K562 (cell line): ENCODE measurements at regions not wholly inside any gene's neighbourhood (a gene's known extent, or its start where the extent isn't known, plus 50 kb on each side); places are given as distances from the start of the nearest gene placed in this dataset.

ENCODE experiments used
- ATAC-seq: fragments of 200-7000 bp; cut with Tn5 transposase; 3 replicates; pipeline ENCODE4 v1.9.1; 2020; ENCODE audit warnings: moderate library complexity
- BruUV-seq: library from RNA; stranded (reverse); fragments of 400-500 nt; replicated peaks from 2 replicates; lab custom pipeline; 2021; lab: Mats Ljungman, UMichigan
- CTCF ChIA-PET: fragments of 300-600 bp; formaldehyde crosslinking; extraction: SDS; loops from one replicate; lab custom pipeline; 2021; ENCODE audit warnings: low intra/inter-chr PET ratio; lab: Yijun Ruan, JAX
- POLR2A ChIA-PET: fragments of 300-600, 350-650 bp; sonication (Branson Sonifier 250); formaldehyde crosslinking; extraction: SDS; loops from one replicate; lab custom pipeline; 2021; ENCODE audit warnings: antibody characterized with exemption, inconsistent platforms; lab: Yijun Ruan, JAX
- DNase-seq, 4 experiments: peaks; one replicate each; pipeline versions ENCODE4 v3.0.0 to v3.0.0-alpha.2; 2011 to 2018; ENCODE audit warnings: low spot score in 3 of 4, mixed read lengths in 3 of 4; ENCODE audit errors: extremely low read depth in 1 of 4
- FAIRE-seq: peaks from 2 replicates; lab custom pipeline; 2011; peaks lifted over from hg19 to GRCh38; lab: Jason Lieb, UNC
- H2AFZ ChIP-seq: 2 replicates; pipeline ENCODE4 v1.6.0; 2011; ENCODE audit warnings: low read depth, low read length, control low read depth, inconsistent platforms
- H3K27ac ChIP-seq: fragments of 200-600 bp; 3 replicates; pipeline ENCODE4 v1.8.0; 2011; ENCODE audit warnings: low read depth, mild to moderate bottlenecking, control low read depth, inconsistent platforms, low read length, moderate library complexity, mixed read lengths; ENCODE audit errors: extremely low read depth
- H3K27me3 ChIP-seq, 2 experiments: fragments of 300-600 bp in 1 of 2; 2 replicates in 1 of 2; 3 replicates in 1 of 2; pipeline versions ENCODE4 v1.6.0 to v1.8.0; 2011; ENCODE audit warnings: inconsistent platforms in 2 of 2, low read length in 2 of 2, mild to moderate bottlenecking in 1 of 2, mixed read lengths in 1 of 2, moderate library complexity in 1 of 2; ENCODE audit not compliant: control insufficient read depth in 2 of 2, insufficient read depth in 2 of 2
- H3K36me3 ChIP-seq: fragments of 300-600 bp; 3 replicates; pipeline ENCODE4 v1.8.0; 2011; ENCODE audit warnings: mild to moderate bottlenecking, low read length, inconsistent platforms; ENCODE audit not compliant: control insufficient read depth, insufficient read depth
- H3K4me1 ChIP-seq, 2 experiments: fragments of 200-600 bp in 1 of 2; replicated peaks in 1 of 2; 2 replicates in 1 of 2; 3 replicates in 1 of 2; pipeline versions ENCODE4 v1.5.1 to v1.8.0; 2011; ENCODE audit warnings: inconsistent platforms in 2 of 2, low read length in 2 of 2, mild to moderate bottlenecking in 1 of 2, mixed read lengths in 1 of 2, moderate library complexity in 1 of 2; ENCODE audit not compliant: control insufficient read depth in 2 of 2, insufficient read depth in 2 of 2
- H3K4me2 ChIP-seq: 2 replicates; pipeline ENCODE4 v1.6.1; 2011; ENCODE audit warnings: low read length, control low read depth, inconsistent platforms, mixed read lengths; ENCODE audit not compliant: insufficient read depth
- H3K4me3 ChIP-seq: fragments of 200-600 bp; sonication (generic), shearing (Covaris generic); 2 replicates; pipeline ENCODE4 v1.5.1; 2016; ENCODE audit warnings: control low read depth, inconsistent platforms
- H3K79me2 ChIP-seq: fragments of 200-600 bp; 3 replicates; pipeline ENCODE4 v1.8.0; 2011; ENCODE audit warnings: low read length, inconsistent platforms; ENCODE audit not compliant: control insufficient read depth, insufficient read depth
- H3K9ac ChIP-seq, 2 experiments: 2 replicates each; pipeline versions ENCODE4 v1.6.0 to v1.6.1; 2011; ENCODE audit warnings: low read depth in 2 of 2, low read length in 2 of 2, control low read depth in 1 of 2, inconsistent platforms in 1 of 2, mild to moderate bottlenecking in 1 of 2, mixed read lengths in 1 of 2; ENCODE audit not compliant: insufficient read depth in 1 of 2
- H3K9me1 ChIP-seq: one replicate; pipeline ENCODE4 v1.6.0; 2011; ENCODE audit warnings: inconsistent platforms, mild to moderate bottlenecking, low read length, moderate library complexity; ENCODE audit not compliant: control insufficient read depth, insufficient read depth
- H3K9me3 ChIP-seq: replicated peaks from 2 replicates; pipeline ENCODE4 v1.5.1; 2011; ENCODE audit warnings: low read depth, low read length, inconsistent platforms; ENCODE audit not compliant: control insufficient read depth, insufficient read depth
- H4K20me1 ChIP-seq: replicated peaks from 2 replicates; pipeline ENCODE4 v1.6.1; 2011; ENCODE audit warnings: low read length, inconsistent platforms, mixed read lengths; ENCODE audit not compliant: control insufficient read depth, insufficient read depth
- C11orf30 ChIP-seq: fragments of 450-650 bp; IDR thresholded peaks from 2 replicates; pipeline ENCODE4 v1.6.1; 2016; ENCODE audit warnings: low read depth, mild to moderate bottlenecking
- CC2D1A ChIP-seq: fragments of 450-650 bp; IDR thresholded peaks from 2 replicates; pipeline ENCODE4 v1.6.1; 2017; ENCODE audit warnings: mild to moderate bottlenecking
- CEBPB ChIP-seq: fragments of 450-650 bp; IDR thresholded peaks from 2 replicates; pipeline ENCODE4 v1.6.1; 2016; ENCODE audit warnings: missing genetic modification characterization, missing compliant biosample characterization
- MAFF ChIP-seq: IDR thresholded peaks from 2 replicates; pipeline ENCODE4 v1.6.1; 2012; ENCODE audit warnings: low read length, improper control_type of control experiment
- MAFG ChIP-seq: fragments of 450-650 bp; conservative IDR thresholded peaks from 2 replicates; pipeline ENCODE4 v1.6.1; 2016; ENCODE audit warnings: missing genetic modification characterization, missing compliant biosample characterization
- MAFK ChIP-seq: IDR thresholded peaks from 2 replicates; pipeline ENCODE4 v1.6.1; 2011; ENCODE audit warnings: low read length, improper control_type of control experiment
- MXI1 ChIP-seq: IDR thresholded peaks from 2 replicates; pipeline ENCODE4 v1.6.1; 2011; ENCODE audit warnings: low read depth, mild to moderate bottlenecking, improper control_type of control experiment, low read length
- NFE2L1 ChIP-seq: fragments of 450-650 bp; IDR thresholded peaks from 2 replicates; pipeline ENCODE4 v1.6.1; 2016; ENCODE audit warnings: missing genetic modification characterization, low read depth, mild to moderate bottlenecking, missing compliant biosample characterization, moderate library complexity, borderline replicate concordance
- POLR3A ChIP-seq: IDR thresholded peaks from 2 replicates; pipeline ENCODE4 v1.6.1; 2011; ENCODE audit warnings: borderline replicate concordance, mild to moderate bottlenecking, moderate library complexity; ENCODE audit not compliant: insufficient read length, insufficient read depth; ENCODE audit errors: extremely low read depth
- RBM25 ChIP-seq: fragments of 200-400 bp; formaldehyde crosslinking; IDR thresholded peaks from 2 replicates; pipeline ENCODE4 v1.6.1; 2018; ENCODE audit warnings: low read length, low read depth, moderate library complexity; ENCODE audit not compliant: severe bottlenecking
- SP2 ChIP-seq: IDR thresholded peaks from 2 replicates; pipeline ENCODE4 v1.6.1; 2011; ENCODE audit warnings: mild to moderate bottlenecking, low read depth, low read length, moderate library complexity; ENCODE audit not compliant: poor library complexity, severe bottlenecking; ENCODE audit errors: extremely low read depth
- TARDBP ChIP-seq: fragments of 450-650 bp; IDR thresholded peaks from 2 replicates; pipeline ENCODE4 v1.6.1; 2016
- THRA ChIP-seq: fragments of 450-650 bp; IDR thresholded peaks from 2 replicates; pipeline ENCODE4 v1.6.1; 2017; ENCODE audit warnings: mild to moderate bottlenecking, moderate library complexity
- ZNF212 ChIP-seq: fragments of 450-650 bp; formaldehyde crosslinking; IDR thresholded peaks from 2 replicates; pipeline ENCODE4 v1.4.0; 2020; ENCODE audit warnings: mild to moderate bottlenecking
- ZNF316 ChIP-seq: fragments of 450-650 bp; IDR thresholded peaks from 2 replicates; pipeline ENCODE4 v1.6.1; 2016
- ZNF512 ChIP-seq: IDR thresholded peaks from 2 replicates; pipeline ENCODE4 v1.6.1; 2016; ENCODE audit warnings: missing genetic modification characterization, missing compliant biosample characterization
- WGBS: fragments of 100-300 bp; shearing (Covaris generic); methylation state at CpG from one replicate; pipeline ENCODE4 v1.1.6; 2016; ENCODE audit warnings: low coverage, mixed read lengths; ENCODE audit not compliant: insufficient coverage; ENCODE audit errors: missing lambda C conversion rate; 5-methylcytosine and 5-hydroxymethylcytosine counted together
- in situ Hi-C: fragments of 300-500 bp; cut with MboI; formaldehyde crosslinking; loops from 4 replicates; pipeline ENCODE4 v1.15.0; 2018; ENCODE audit warnings: inconsistent platforms, mixed read lengths
- intact Hi-C: fragments of 100-400 bp; cut with micrococcal nuclease; formaldehyde crosslinking; loops from 2 replicates; pipeline ENCODE4 v1.14.2; 2022

- TF ChIP-seq THRA (no peak), CC2D1A (no peak), SP2 (no peak), ZNF212 (no peak), POLR3A (no peak), NFE2L1 (tag) (no peak), TARDBP (no peak), MXI1 (no peak)
Measured at GRCh38 chr2:175449616-175450015, 268.1 kb upstream of the ATP5MC3 start (continued).

- DNase-seq (peak in 1 of 4 experiments; percentile 8), FAIRE-seq (no peak), ATAC-seq (no peak)
- no peak for TF ChIP-seq CEBPB (tag)
- TF ChIP-seq ZNF512 (tag), result no peak
- peak; percentile 98 for TF ChIP-seq MAFF
- TF ChIP-seq RBM25, result peak; percentile 28
- peak; percentile 91 for TF ChIP-seq MAFG (tag)
- TF ChIP-seq C11orf30, result peak; percentile 95
- TF ChIP-seq ZNF316, result peak; percentile 97
- TF ChIP-seq MAFK, result peak; percentile 99
- CTCF ChIA-PET, result no interaction called here
- no TSS peak for BruUV-seq
- Histone ChIP-seq H3K9ac (no peak overlapping the region), H2AFZ (no peak overlapping the region), H3K79me2 (no peaks in the 10 kb centered on the region), H3K9me3 (no peaks in the 10 kb centered on the region), H3K4me3 (no peak overlapping the region), H3K4me1 (no peaks in the 10 kb centered on the region), H4K20me1 (no peaks in the 10 kb centered on the region), H3K36me3 (no peaks in the 10 kb centered on the region), H3K9me1 (no peaks in the 10 kb centered on the region), H3K27ac (no peak overlapping the region), H3K27me3 (peaks cover 3 to 4% of the 10 kb centered on the region in 2 experiments; a peak in 2 of 5 replicates), H3K4me2 (no peak overlapping the region)
- in situ Hi-C loops, result no loop called here
- intact Hi-C loops, result no loop called here
- WGBS, result 8% methylated on average over 4 of the region's 4 CpGs
- POLR2A ChIA-PET, result interaction anchor here (0.6 kb wide), 1 partner anchor 9 kb away, joined by 3 read pairs; no protein-coding TSS in a partner anchor
Measured at GRCh38 chr2:175446201-175446600, 264.7 kb upstream of the ATP5MC3 start.
